Psoas muscle (tissue), 7 donors: ENCODE measurements at regions not wholly inside any gene's neighbourhood (a gene's known extent, or its start where the extent isn't known, plus 50 kb on each side); places are given as distances from the start of the nearest gene placed in this dataset.

ENCODE experiments used
- ATAC-seq, 4 donors: fragments of 200-7000 bp; cut with Tn5 transposase; one replicate each; pipeline ENCODE4 v1.9.1; 2020; ENCODE audit warnings: moderate library complexity in 3 of 4, mild to moderate bottlenecking in 2 of 4
- DNase-seq, 2 donors: peaks; one replicate each; pipeline ENCODE4 v3.0.0-alpha.2; 2020
- H3K27ac ChIP-seq: fragments of 200-600 bp; one replicate; pipeline ENCODE4 v1.8.0; 2022
- H3K27me3 ChIP-seq, 3 donors: fragments of 200-600 bp in 1 of 3; one replicate each; pipeline versions ENCODE4 v1.6.1 to v1.8.0; 2013 to 2022; ENCODE audit warnings: low read length in 2 of 3, mild to moderate bottlenecking in 2 of 3, moderate library complexity in 1 of 3; ENCODE audit not compliant: insufficient read depth in 3 of 3
- H3K36me3 ChIP-seq, 2 donors: fragments of 200-600 bp in 1 of 2; one replicate each; pipeline versions ENCODE4 v1.6.1 to v1.8.0; 2013 to 2022; ENCODE audit warnings: low read depth in 1 of 2, mild to moderate bottlenecking in 1 of 2, moderate library complexity in 1 of 2; ENCODE audit not compliant: insufficient read depth in 1 of 2
- H3K4me1 ChIP-seq: fragments of 200-600 bp; one replicate; pipeline ENCODE4 v1.8.0; 2022
- H3K4me3 ChIP-seq: fragments of 200-600 bp; one replicate; pipeline ENCODE4 v1.8.0; 2022; ENCODE audit warnings: mild to moderate bottlenecking
- H3K9me3 ChIP-seq: fragments of 200-600 bp; one replicate; pipeline ENCODE4 v1.8.0; 2022
- CTCF ChIP-seq: fragments of 200-600 bp; IDR thresholded peaks from one replicate; pipeline ENCODE4 v1.8.0; 2022; ENCODE audit warnings: antibody characterized with exemption
- WGBS, 3 donors: extraction: QIAGEN DNeasy Blood & Tissue Kit; methylation state at CpG; one replicate each; pipeline versions ENCODE4 v1.1.6 to v1.1.7; 2013; 5-methylcytosine and 5-hydroxymethylcytosine counted together
- intact Hi-C, 2 donors: fragments of 100-400 bp; cut with DNase I; formaldehyde crosslinking; loops; one replicate each; pipeline versions ENCODE4 v1.11.0 to v1.14.2; 2022
- donor health status: healthy with polysubstance abuse.
- donor health status: DM: no; HTN: no; CAD: no; lungs with moderate emphysema.
- donor health status: Bipolar disorder and iron deficiency.
- donor health status: healthy.
- donor health status: DM: yes; HTN: yes; CAD: no.
- donor health status: DM: no; HTN: no; CAD: no.
- donor health status: DM: yes; HTN: yes; CAD: no.

GRCh38 chr5:89573345-89573744 is 690.4 kb upstream of the MEF2C start:
- ATAC-seq, result no peak
- Histone ChIP-seq H3K27me3 (no peaks in the 10 kb centered on the region), H3K4me3 (no peak overlapping the region), H3K27ac (no peak overlapping the region), H3K4me1 (no peaks in the 10 kb centered on the region), H3K9me3 (no peaks in the 10 kb centered on the region), H3K36me3 (no peaks in the 10 kb centered on the region)
- DNase-seq, result no peak
- 43 to 80% (median 49%) methylated on average over 4 of the region's 4 CpGs for WGBS, 3 donors
- intact Hi-C loops, result no loop called here
- TF ChIP-seq CTCF, result no peak

- no peak for TF ChIP-seq CTCF
- no peak for DNase-seq
- no peak overlapping the region for H3K27ac ChIP-seq
- 28 to 58% (median 29%) methylated on average over 2 of the region's 2 CpGs for WGBS, 3 donors
- no peak for ATAC-seq
- no peaks in the 10 kb centered on the region for H3K9me3 ChIP-seq
- H3K4me1 ChIP-seq, result no peaks in the 10 kb centered on the region
- intact Hi-C loops, result no loop called here
- H3K27me3 ChIP-seq, result no peaks in the 10 kb centered on the region
- H3K36me3 ChIP-seq, result no peaks in the 10 kb centered on the region
- H3K4me3 ChIP-seq, result no peak overlapping the region
These were observed 689.7 kb upstream of the MEF2C start for GRCh38 chr5:89572696-89573095.

- H3K27me3 ChIP-seq, result no peaks in the 10 kb centered on the region
- no peak for TF ChIP-seq CTCF
- intact Hi-C loops, result no loop called here
- DNase-seq, result no peak
- no peaks in the 10 kb centered on the region for H3K4me1 ChIP-seq
- ATAC-seq, result no peak
- no peaks in the 10 kb centered on the region for H3K9me3 ChIP-seq
- 77 to 82% (median 81%) methylated on average over 2 of the region's 2 CpGs for WGBS, 3 donors
- no peaks in the 10 kb centered on the region for H3K36me3 ChIP-seq
- no peak overlapping the region for H3K4me3 ChIP-seq
- no peak overlapping the region for H3K27ac ChIP-seq
These were observed 687.6 kb upstream of the MEF2C start for GRCh38 chr5:89570557-89570956.

- TF ChIP-seq CTCF, result no peak
- no peak overlapping the region for H3K4me3 ChIP-seq
- H3K36me3 ChIP-seq, result no peaks in the 10 kb centered on the region
- DNase-seq (no peak), ATAC-seq (no peak)
- H3K27ac ChIP-seq, result no peak overlapping the region
- intact Hi-C loops, result no loop called here
- H3K4me1 ChIP-seq, result no peaks in the 10 kb centered on the region
- 94 to 100% (median 96%) methylated on average over 1 of the region's 1 CpG for WGBS, 3 donors
- H3K27me3 ChIP-seq, result no peaks in the 10 kb centered on the region
- H3K9me3 ChIP-seq, result no peaks in the 10 kb centered on the region
These were observed 683.4 kb upstream of the MEF2C start for GRCh38 chr5:89566340-89566739.

- WGBS, 3 donors, result 68 to 73% (median 70%) methylated on average over 4 of the region's 4 CpGs
- no peaks in the 10 kb centered on the region for H3K9me3 ChIP-seq
- intact Hi-C loops, result no loop called here
- no peak overlapping the region for H3K27ac ChIP-seq
- H3K27me3 ChIP-seq, result no peaks in the 10 kb centered on the region
- no peak for TF ChIP-seq CTCF
- no peak for ATAC-seq
- H3K4me1 ChIP-seq, result no peaks in the 10 kb centered on the region
- no peak for DNase-seq
- no peak overlapping the region for H3K4me3 ChIP-seq
- H3K36me3 ChIP-seq, result no peaks in the 10 kb centered on the region
These were observed 677.7 kb upstream of the MEF2C start for GRCh38 chr5:89560696-89561095.
